ENCODE measurements at regions not wholly inside any gene's neighbourhood (a gene's known extent, or its start where the extent isn't known, plus 50 kb on each side); places are given as distances from the start of the nearest gene placed in this dataset.

DNA sequence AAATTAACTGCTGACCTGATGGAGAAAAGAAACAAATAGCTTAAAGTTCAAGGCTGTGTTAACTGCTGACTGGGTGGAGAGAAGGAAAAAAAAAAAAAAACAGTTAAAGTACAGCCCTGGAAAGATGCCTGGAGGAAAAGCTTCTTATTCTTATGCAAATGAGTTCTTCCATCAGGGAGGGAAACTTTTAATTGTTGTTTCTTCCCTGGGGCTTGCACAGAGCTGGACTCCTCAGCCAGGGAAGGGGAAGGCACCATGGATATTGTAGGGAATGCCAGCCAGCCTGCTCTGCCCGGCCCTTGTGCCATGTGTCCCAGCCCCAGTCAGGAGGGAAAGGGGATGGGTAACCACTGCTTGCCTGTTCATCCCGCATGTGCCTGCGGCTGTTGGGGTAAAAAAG, 833.1 kb upstream of the CRIM1 start:
- H3K4me1 Mint-ChIP-seq (ENCODE audit: low read depth), result no peaks in the 10 kb centered on the region

DNA sequence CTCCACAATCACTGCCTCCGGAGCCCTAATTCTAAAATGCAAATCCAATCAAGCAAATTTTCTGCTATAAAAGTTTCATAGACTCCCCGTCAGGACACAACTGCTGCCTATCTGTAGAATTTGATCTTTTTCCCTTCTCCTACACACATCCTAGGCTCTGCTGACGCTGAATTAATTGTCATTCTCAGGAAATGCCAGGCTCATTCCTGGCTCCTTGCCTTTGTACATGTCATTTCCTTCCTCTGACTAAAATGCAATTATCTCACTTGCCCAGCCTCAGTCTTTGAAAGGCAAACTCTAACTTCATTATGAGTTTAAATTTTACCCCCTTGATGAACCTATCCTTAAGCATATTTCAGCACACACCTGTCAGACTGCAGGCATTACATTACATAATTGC, 844.9 kb upstream of the CRIM1 start:
- H3K27me3 ChIP-seq (ENCODE audit: control insufficient read depth in 1 of 2, insufficient read depth in 2 of 2, low read length in 2 of 2), result no peaks in the 10 kb centered on the region
- no peaks in the 10 kb centered on the region for H3K36me3 Mint-ChIP-seq (ENCODE audit: low read depth)
- no peaks in the 10 kb centered on the region for H3K36me3 ChIP-seq (ENCODE audit: insufficient read depth, low read length)
- no peak overlapping the region for H3K27ac Mint-ChIP-seq
- no peak overlapping the region for H3K4me3 Mint-ChIP-seq
- no peak overlapping the region for H3K27ac ChIP-seq (ENCODE audit: low read depth in 1 of 2, low read length in 2 of 2)
- ATAC-seq (ENCODE audit: poor library complexity) (no peak), DNase-seq (no peak)
- intact Hi-C loops (cut with DNase I, micrococcal nuclease), result no loop called here
- H3K4me1 ChIP-seq (ENCODE audit: insufficient read depth, low read length), result no peaks in the 10 kb centered on the region
- H3K27me3 Mint-ChIP-seq, result no peaks in the 10 kb centered on the region
- no peaks in the 10 kb centered on the region for H3K4me1 Mint-ChIP-seq (ENCODE audit: low read depth)
- H3K9me3 Mint-ChIP-seq, result peaks cover 3% of the 10 kb centered on the region
- POLR2A ChIA-PET, result no interaction called here
- no peaks in the 10 kb centered on the region for H3K9me3 ChIP-seq (ENCODE audit: control insufficient read depth in 1 of 2, insufficient read depth in 1 of 2, low read length in 2 of 2)
- TF ChIP-seq, protein P1, sequence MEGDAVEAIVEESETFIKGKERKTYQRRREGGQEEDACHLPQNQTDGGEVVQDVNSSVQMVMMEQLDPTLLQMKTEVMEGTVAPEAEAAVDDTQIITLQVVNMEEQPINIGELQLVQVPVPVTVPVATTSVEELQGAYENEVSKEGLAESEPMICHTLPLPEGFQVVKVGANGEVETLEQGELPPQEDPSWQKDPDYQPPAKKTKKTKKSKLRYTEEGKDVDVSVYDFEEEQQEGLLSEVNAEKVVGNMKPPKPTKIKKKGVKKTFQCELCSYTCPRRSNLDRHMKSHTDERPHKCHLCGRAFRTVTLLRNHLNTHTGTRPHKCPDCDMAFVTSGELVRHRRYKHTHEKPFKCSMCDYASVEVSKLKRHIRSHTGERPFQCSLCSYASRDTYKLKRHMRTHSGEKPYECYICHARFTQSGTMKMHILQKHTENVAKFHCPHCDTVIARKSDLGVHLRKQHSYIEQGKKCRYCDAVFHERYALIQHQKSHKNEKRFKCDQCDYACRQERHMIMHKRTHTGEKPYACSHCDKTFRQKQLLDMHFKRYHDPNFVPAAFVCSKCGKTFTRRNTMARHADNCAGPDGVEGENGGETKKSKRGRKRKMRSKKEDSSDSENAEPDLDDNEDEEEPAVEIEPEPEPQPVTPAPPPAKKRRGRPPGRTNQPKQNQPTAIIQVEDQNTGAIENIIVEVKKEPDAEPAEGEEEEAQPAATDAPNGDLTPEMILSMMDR (IDR thresholded peaks at IDR 0.05), result no peak
- H3K4me3 ChIP-seq (ENCODE audit: low read length), result no peak overlapping the region
- CTCF ChIA-PET, result no interaction called here

More for the DNA sequence above, 833.1 kb upstream of the CRIM1 start:
- H3K4me3 Mint-ChIP-seq, result no peak overlapping the region
- intact Hi-C loops (cut with DNase I, micrococcal nuclease), result no loop called here
- H3K9me3 Mint-ChIP-seq, result peaks cover 9% of the 10 kb centered on the region
- no peak overlapping the region for H3K4me3 ChIP-seq (ENCODE audit: low read length)
- no peaks in the 10 kb centered on the region for H3K27me3 ChIP-seq (ENCODE audit: control insufficient read depth in 1 of 2, insufficient read depth in 2 of 2, low read length in 2 of 2)
- H3K9me3 ChIP-seq (ENCODE audit: control insufficient read depth in 1 of 2, insufficient read depth in 1 of 2, low read length in 2 of 2), result peaks cover 0 to 9% of the 10 kb centered on the region in 2 experiments
- no peaks in the 10 kb centered on the region for H3K4me1 ChIP-seq (ENCODE audit: insufficient read depth, low read length)
- no peak overlapping the region for H3K27ac Mint-ChIP-seq
- TF ChIP-seq, protein P1 (IDR thresholded peaks at IDR 0.05), result no peak
- CTCF ChIA-PET, result no interaction called here
- DNase-seq (no peak), ATAC-seq (ENCODE audit: poor library complexity) (no peak)
- H3K36me3 Mint-ChIP-seq (ENCODE audit: low read depth), result no peaks in the 10 kb centered on the region
- POLR2A ChIA-PET, result no interaction called here
- H3K27me3 Mint-ChIP-seq, result no peaks in the 10 kb centered on the region
- no peak overlapping the region for H3K27ac ChIP-seq (ENCODE audit: low read depth in 1 of 2, low read length in 2 of 2)
- H3K36me3 ChIP-seq (ENCODE audit: insufficient read depth, low read length), result no peaks in the 10 kb centered on the region

DNA sequence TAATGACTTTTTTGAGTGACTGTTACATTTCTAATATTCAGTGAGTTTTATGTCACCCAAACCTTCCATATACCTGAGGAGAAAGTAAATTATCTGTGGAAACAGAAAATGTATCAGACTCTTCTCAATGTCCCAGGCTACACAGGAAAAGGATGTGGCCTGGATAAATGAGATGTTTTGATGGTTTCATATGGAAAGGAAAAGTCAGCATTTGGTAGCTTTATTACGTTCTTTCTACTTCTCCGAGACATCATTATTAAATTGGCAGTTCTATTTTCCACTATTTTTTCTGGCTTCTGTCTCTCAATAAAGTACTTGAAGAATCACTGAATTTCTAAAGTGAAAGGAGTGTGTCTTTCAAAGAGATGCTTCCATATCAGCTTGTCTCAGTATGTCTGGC, 847.0 kb upstream of the CRIM1 start:
- CTCF ChIA-PET, result no interaction called here
- DNase-seq (no peak), ATAC-seq (ENCODE audit: poor library complexity) (no peak)
- Histone ChIP-seq H3K27me3 (ENCODE audit: control insufficient read depth in 1 of 2, insufficient read depth in 2 of 2, low read length in 2 of 2) (no peaks in the 10 kb centered on the region), H3K36me3 (ENCODE audit: insufficient read depth, low read length) (no peaks in the 10 kb centered on the region), H3K4me3 (ENCODE audit: low read length) (no peak overlapping the region), H3K4me1 (ENCODE audit: insufficient read depth, low read length) (no peaks in the 10 kb centered on the region), H3K27ac (ENCODE audit: low read depth in 1 of 2, low read length in 2 of 2) (no peak overlapping the region), H3K9me3 (ENCODE audit: control insufficient read depth in 1 of 2, insufficient read depth in 1 of 2, low read length in 2 of 2) (no peaks in the 10 kb centered on the region)
- intact Hi-C loops (cut with DNase I, micrococcal nuclease), result no loop called here
- POLR2A ChIA-PET, result no interaction called here
- TF ChIP-seq, protein P1 (IDR thresholded peaks at IDR 0.05), result no peak
- Mint-ChIP-seq H3K4me3 (no peak overlapping the region), H3K36me3 (ENCODE audit: low read depth) (no peaks in the 10 kb centered on the region), H3K4me1 (ENCODE audit: low read depth) (no peaks in the 10 kb centered on the region), H3K9me3 (peaks cover 3% of the 10 kb centered on the region), H3K27me3 (no peaks in the 10 kb centered on the region), H3K27ac (no peak overlapping the region)

Measured in CD4-positive, alpha-beta T cell (primary cell).